ENCODE measurements at regions not wholly inside any gene's neighbourhood (a gene's known extent, or its start where the extent isn't known, plus 50 kb on each side); places are given as distances from the start of the nearest gene placed in this dataset.

- Histone ChIP-seq H3K9ac (ENCODE audit: extremely low read depth, insufficient read length, low read length) (no peak overlapping the region), H4K8ac (replicated peaks; ENCODE audit: insufficient read length, low read depth, low read length) (no peak overlapping the region), H3K4ac (ENCODE audit: low read depth, low read length) (no peak overlapping the region), H3K9me3 (ENCODE audit: control insufficient read depth, low read depth, low read length) (no peaks in the 10 kb centered on the region), H3T11ph (ENCODE audit: low read length) (no peak overlapping the region), H2BK15ac (ENCODE audit: low read depth, low read length) (no peak overlapping the region), H3K56ac (ENCODE audit: insufficient read length, low read depth, low read length) (no peak overlapping the region), H4K5ac (ENCODE audit: insufficient read length, low read depth, low read length) (no peak overlapping the region), H2BK12ac (ENCODE audit: insufficient read length, low read depth, low read length) (no peak overlapping the region), H4K91ac (ENCODE audit: insufficient read length, low read depth, low read length) (no peak overlapping the region), H4K20me1 (ENCODE audit: control insufficient read depth, insufficient read depth, insufficient read length) (no peaks in the 10 kb centered on the region), H3K23ac (ENCODE audit: insufficient read length, low read depth, low read length) (no peak overlapping the region), H2BK20ac (ENCODE audit: low read depth, low read length, poor library complexity, severe bottlenecking) (no peak overlapping the region), H2BK5ac (ENCODE audit: insufficient read length, low read length) (no peak overlapping the region), H3K18ac (ENCODE audit: insufficient read length, low read depth, low read length) (no peak overlapping the region), H2AK5ac (ENCODE audit: insufficient read length, low read length) (no peak overlapping the region), H3K14ac (ENCODE audit: insufficient read depth, low read length) (no peak overlapping the region), H3K4me2 (ENCODE audit: insufficient read depth, insufficient read length, low read length) (no peak overlapping the region), H2AFZ (ENCODE audit: low read length) (no peak overlapping the region), H3K27ac (ENCODE audit: insufficient read length, low read depth, low read length) (no peak overlapping the region), H2BK120ac (ENCODE audit: low read depth, low read length, poor library complexity, severe bottlenecking) (no peak overlapping the region), H3K4me1 (ENCODE audit: insufficient read depth, low read length) (no peaks in the 10 kb centered on the region), H3K27me3 (ENCODE audit: insufficient read depth, low read length) (no peaks in the 10 kb centered on the region), H3K79me1 (ENCODE audit: insufficient read depth, low read depth, low read length, poor library complexity, severe bottlenecking) (no peaks in the 10 kb centered on the region), H3K23me2 (ENCODE audit: insufficient read length, low read depth, low read length, poor library complexity, severe bottlenecking) (no peaks in the 10 kb centered on the region), H3K79me2 (ENCODE audit: insufficient read depth, low read length) (no peaks in the 10 kb centered on the region)
- no peak overlapping the region for H3K27ac Mint-ChIP-seq
- no peaks in the 10 kb centered on the region for H3K4me1 Mint-ChIP-seq
- H3K27me3 Mint-ChIP-seq (ENCODE audit: low read depth) = no peaks in the 10 kb centered on the region; the same call in 1 of the 2 replicates
- H3K4me3 Mint-ChIP-seq = no peak overlapping the region
- no peak for DNase-seq
- peaks cover 2 to 4% (median 2%) of the 10 kb centered on the region in 3 experiments; a peak in 3 of 7 replicates for H3K36me3 Mint-ChIP-seq (ENCODE audit: insufficient read depth in 1 of 3, low read depth in 3 of 3)
- H3K9me3 Mint-ChIP-seq = peaks cover 14 to 18% of the 10 kb centered on the region in 2 experiments; a peak in 4 of 5 replicates
- WGBS (ENCODE audit: extremely low coverage, insufficient read length, low lambda C conversion rate) = no CpG with 5 or more reads among the region's 1 CpG
- TF ChIP-seq CTCF (conservative IDR thresholded peaks at IDR 0.05) = no peak
These were observed 240.7 kb downstream of the COX18 start for GRCh38 chr4:72828864-72829263.

Measured in H9 (cell line).